BJ (cell line): ENCODE measurements at regions not wholly inside any gene's neighbourhood (a gene's known extent, or its start where the extent isn't known, plus 50 kb on each side); places are given as distances from the start of the nearest gene placed in this dataset.
"Not testable (repeated sequence)": the region's sequence is repeated elsewhere in the genome, so short reads cannot be mapped to it uniquely, and the experiment has no call there.

ENCODE experiments used
- CTCF ChIA-PET: fragments of 350-600 bp; formaldehyde crosslinking; extraction: SDS; loops from one replicate; lab custom pipeline; 2021; ENCODE audit warnings: antibody characterized with exemption, inconsistent platforms; lab: Yijun Ruan, JAX
- POLR2A ChIA-PET: fragments of 300-600 bp; sonication (Branson Sonifier 250); formaldehyde crosslinking; extraction: SDS; loops from one replicate; lab custom pipeline; 2021; ENCODE audit warnings: antibody characterized with exemption; lab: Charles Lee
- DNase-seq: peaks from one replicate; pipeline ENCODE4 v3.0.0-alpha.2; 2011; ENCODE audit warnings: low read depth
- H3K27me3 ChIP-seq: 2 replicates; pipeline ENCODE4 v1.6.0; 2011; ENCODE audit warnings: low read length; ENCODE audit not compliant: control insufficient read depth, insufficient read depth
- H3K36me3 ChIP-seq: 2 replicates; pipeline ENCODE4 v1.5.1; 2011; ENCODE audit warnings: low read length; ENCODE audit not compliant: control insufficient read depth, insufficient read depth
- H3K4me3 ChIP-seq: 2 replicates; pipeline ENCODE4 v1.5.1; 2011; ENCODE audit warnings: low read depth, mild to moderate bottlenecking, control low read depth, low read length
- CTCF ChIP-seq: IDR thresholded peaks from 2 replicates; pipeline ENCODE4 v1.5.1; 2011; ENCODE audit warnings: low read depth, mild to moderate bottlenecking, control low read depth, inconsistent platforms, low read length, moderate library complexity; ENCODE audit not compliant: insufficient read depth

- POLR2A ChIA-PET = no interaction called here
Measured at GRCh38 chr11:42992594-42992993, 319.2 kb upstream of the API5 start.

GRCh38 chr11:42996421-42997307 lies 315.1 kb upstream of the API5 start:
- H3K27me3 ChIP-seq = no peaks in the 10 kb centered on the region
- POLR2A ChIA-PET = no interaction called here
- no peak overlapping the region for H3K4me3 ChIP-seq
- H3K36me3 ChIP-seq = no peaks in the 10 kb centered on the region
- CTCF ChIA-PET = interaction anchor here (0.6 kb wide), 1 partner anchor 95 kb away, joined by 5 read pairs; no protein-coding TSS in a partner anchor
- DNase-seq = no peak
- TF ChIP-seq CTCF = no peak

More at GRCh38 chr11:42992594-42992993, 319.2 kb upstream of the API5 start:
- TF ChIP-seq CTCF = no peak
- CTCF ChIA-PET = no interaction called here
- H3K36me3 ChIP-seq = no peaks in the 10 kb centered on the region
- no peak for DNase-seq
- no peak overlapping the region for H3K4me3 ChIP-seq
- no peaks in the 10 kb centered on the region for H3K27me3 ChIP-seq

- CTCF ChIA-PET, DNase-seq, POLR2A ChIA-PET, H3K27me3 ChIP-seq, H3K36me3 ChIP-seq, H3K4me3 ChIP-seq: not testable (repeated sequence)
Measured at GRCh38 chr11:43004879-43005278, 306.9 kb upstream of the API5 start.

GRCh38 chr11:43010042-43010441 lies 301.8 kb upstream of the API5 start:
- no peak for TF ChIP-seq CTCF
- ChIA-PET POLR2A (no interaction called here), CTCF (no interaction called here)
- no peak for DNase-seq
- Histone ChIP-seq H3K4me3 (no peak overlapping the region), H3K27me3 (no peaks in the 10 kb centered on the region), H3K36me3 (no peaks in the 10 kb centered on the region)

- ChIA-PET POLR2A (no interaction called here), CTCF (no interaction called here)
- H3K36me3 ChIP-seq = no peaks in the 10 kb centered on the region
- no peak for TF ChIP-seq CTCF
- no peak for DNase-seq
- H3K4me3 ChIP-seq = no peak overlapping the region
- H3K27me3 ChIP-seq = no peaks in the 10 kb centered on the region
Measured at GRCh38 chr11:43012606-43013005, 299.2 kb upstream of the API5 start.

- Histone ChIP-seq H3K27me3 (no peaks in the 10 kb centered on the region), H3K4me3 (no peak overlapping the region), H3K36me3 (no peaks in the 10 kb centered on the region)
- no peak for TF ChIP-seq CTCF
- no peak for DNase-seq
- ChIA-PET CTCF (no interaction called here), POLR2A (no interaction called here)
Measured at GRCh38 chr11:43021466-43021865, 290.3 kb upstream of the API5 start.
